OCI-LY1 (cell line): ENCODE measurements at regions not wholly inside any gene's neighbourhood (a gene's known extent, or its start where the extent isn't known, plus 50 kb on each side); places are given as distances from the start of the nearest gene placed in this dataset.

Source experiments
- H2AFZ ChIP-seq: fragments of 200-600 bp; sonication (generic), shearing (Covaris generic); 2 replicates; pipeline ENCODE4 v1.6.0; 2014; ENCODE audit warnings: antibody characterized with exemption, mild to moderate bottlenecking, low read length
- H3F3A ChIP-seq: fragments of 200-600 bp; sonication (generic), shearing (Covaris generic); 2 replicates; pipeline ENCODE4 v1.6.0; 2014; ENCODE audit warnings: mild to moderate bottlenecking, antibody characterized with exemption, low read length, moderate library complexity; ENCODE audit not compliant: insufficient read depth
- H3K27ac ChIP-seq: fragments of 200-600 bp; sonication (generic); 2 replicates; pipeline ENCODE4 v1.5.1; 2014; ENCODE audit warnings: low read length, mixed run types, mild to moderate bottlenecking, low read depth; ENCODE audit not compliant: poor library complexity, severe bottlenecking
- H3K27me3 ChIP-seq: fragments of 200-600 bp; sonication (generic); 2 replicates; pipeline ENCODE4 v1.6.0; 2014; ENCODE audit warnings: antibody characterized with exemption, mild to moderate bottlenecking, low read length, moderate library complexity; ENCODE audit not compliant: insufficient read depth
- H3K36me3 ChIP-seq: fragments of 200-600 bp; sonication (generic); 2 replicates; pipeline ENCODE4 v1.6.1; 2014; ENCODE audit warnings: mild to moderate bottlenecking, antibody characterized with exemption, low read length, moderate library complexity, mixed read lengths; ENCODE audit not compliant: insufficient read depth
- H3K4me1 ChIP-seq: fragments of 200-600 bp; sonication (generic); 2 replicates; pipeline ENCODE4 v1.5.1; 2014; ENCODE audit warnings: mild to moderate bottlenecking, low read length, moderate library complexity; ENCODE audit not compliant: insufficient read depth, severe bottlenecking
- H3K4me2 ChIP-seq: fragments of 200-600 bp; sonication (generic), shearing (Covaris generic); 2 replicates; pipeline ENCODE4 v1.6.1; 2014; ENCODE audit warnings: low read length
- H3K4me3 ChIP-seq: fragments of 200-600 bp; sonication (generic); 2 replicates; pipeline ENCODE4 v1.5.1; 2014; ENCODE audit warnings: low read length, low read depth, mild to moderate bottlenecking, mixed read lengths; ENCODE audit not compliant: poor library complexity, severe bottlenecking
- H3K79me2 ChIP-seq: fragments of 200-600 bp; shearing (Covaris generic); 2 replicates; pipeline ENCODE4 v1.6.1; 2016; ENCODE audit warnings: mixed run types, low read length, mixed read lengths; ENCODE audit not compliant: insufficient read depth
- H3K9ac ChIP-seq: fragments of 200-600 bp; sonication (generic), shearing (Covaris generic); 2 replicates; pipeline ENCODE4 v1.6.1; 2014; ENCODE audit warnings: mild to moderate bottlenecking, low read length, mixed read lengths
- H3K9me2 ChIP-seq: fragments of 200-600 bp; sonication (generic), shearing (Covaris generic); 2 replicates; pipeline ENCODE4 v1.6.1; 2014; ENCODE audit warnings: low read depth, mild to moderate bottlenecking, low read length, mixed read lengths
- H3K9me3 ChIP-seq: fragments of 200-600 bp; shearing (Covaris generic); 2 replicates; pipeline ENCODE4 v1.6.1; 2014; ENCODE audit warnings: low read length, mixed read lengths
- H4K20me1 ChIP-seq: fragments of 200-600 bp; sonication (generic), shearing (Covaris generic); 2 replicates; pipeline ENCODE4 v1.6.0; 2016; ENCODE audit warnings: mild to moderate bottlenecking, low read length; ENCODE audit not compliant: insufficient read depth
- EZH2 ChIP-seq: fragments of 200-600 bp; sonication (generic), shearing (Covaris generic); IDR thresholded peaks from 2 replicates; pipeline ENCODE4 v1.8.0; 2017; ENCODE audit warnings: borderline replicate concordance, mixed run types, mild to moderate bottlenecking, antibody characterized with exemption, low read length, moderate library complexity, mixed read lengths
- TF ChIP-seq, protein P1 (sequence below): fragments of 200-600 bp; sonication (generic), shearing (Covaris generic); IDR thresholded peaks from 2 replicates; pipeline ENCODE4 v1.5.1; 2017; ENCODE audit warnings: mild to moderate bottlenecking, antibody characterized with exemption, low read length, moderate library complexity, mixed read lengths

DNA sequence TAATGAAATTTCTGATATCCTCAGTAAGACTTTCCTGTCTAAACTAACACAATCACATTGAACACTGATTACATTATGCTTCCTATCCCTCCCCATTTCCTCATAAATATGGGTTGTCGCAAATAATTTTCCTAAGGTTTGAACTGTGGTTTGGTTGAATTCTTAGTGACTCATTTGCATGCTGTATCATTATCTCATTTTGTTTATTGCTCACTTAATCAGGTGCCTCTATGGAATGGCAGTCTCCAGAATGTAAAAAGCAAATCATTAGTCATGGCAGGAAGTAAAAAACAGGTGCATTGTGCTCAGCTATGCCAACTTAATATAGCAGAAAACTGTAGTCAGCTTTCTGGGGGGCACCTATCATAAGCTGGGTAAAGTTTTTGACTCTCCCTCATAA is 216.0 kb upstream of the ZBTB20 start:
- no peaks in the 10 kb centered on the region for H3K9me3 ChIP-seq

DNA sequence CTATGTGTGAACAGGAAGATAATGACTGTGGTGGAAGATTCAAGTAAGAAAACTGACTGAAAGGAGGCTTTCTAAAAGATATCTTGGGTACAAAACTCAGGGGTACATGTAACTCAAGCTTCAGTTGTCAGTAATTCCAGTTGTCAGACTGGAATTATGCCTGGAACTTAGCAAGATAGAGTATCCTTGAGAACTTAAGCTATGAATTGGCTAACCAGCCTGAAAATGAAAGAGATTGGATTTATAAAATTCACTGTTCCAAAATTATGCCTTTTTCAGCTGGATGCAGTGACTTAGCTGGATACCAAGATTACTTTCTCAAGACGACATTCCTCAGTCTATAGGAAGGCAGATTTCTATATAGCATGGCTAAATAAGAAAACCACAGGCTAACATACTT is 221.9 kb upstream of the ZBTB20 start:
- no peaks in the 10 kb centered on the region for H4K20me1 ChIP-seq
- no peak overlapping the region for H3K4me3 ChIP-seq
- no peaks in the 10 kb centered on the region for H3K9me2 ChIP-seq
- H3F3A ChIP-seq: no peaks in the 10 kb centered on the region
- H3K9me3 ChIP-seq: no peaks in the 10 kb centered on the region
- H3K27ac ChIP-seq: no peak overlapping the region
- no peaks in the 10 kb centered on the region for H3K4me1 ChIP-seq
- no peaks in the 10 kb centered on the region for H3K27me3 ChIP-seq
- H2AFZ ChIP-seq: no peak overlapping the region
- H3K4me2 ChIP-seq: no peak overlapping the region
- H3K79me2 ChIP-seq: no peaks in the 10 kb centered on the region
- no peak for TF ChIP-seq EZH2
- TF ChIP-seq, protein P1, sequence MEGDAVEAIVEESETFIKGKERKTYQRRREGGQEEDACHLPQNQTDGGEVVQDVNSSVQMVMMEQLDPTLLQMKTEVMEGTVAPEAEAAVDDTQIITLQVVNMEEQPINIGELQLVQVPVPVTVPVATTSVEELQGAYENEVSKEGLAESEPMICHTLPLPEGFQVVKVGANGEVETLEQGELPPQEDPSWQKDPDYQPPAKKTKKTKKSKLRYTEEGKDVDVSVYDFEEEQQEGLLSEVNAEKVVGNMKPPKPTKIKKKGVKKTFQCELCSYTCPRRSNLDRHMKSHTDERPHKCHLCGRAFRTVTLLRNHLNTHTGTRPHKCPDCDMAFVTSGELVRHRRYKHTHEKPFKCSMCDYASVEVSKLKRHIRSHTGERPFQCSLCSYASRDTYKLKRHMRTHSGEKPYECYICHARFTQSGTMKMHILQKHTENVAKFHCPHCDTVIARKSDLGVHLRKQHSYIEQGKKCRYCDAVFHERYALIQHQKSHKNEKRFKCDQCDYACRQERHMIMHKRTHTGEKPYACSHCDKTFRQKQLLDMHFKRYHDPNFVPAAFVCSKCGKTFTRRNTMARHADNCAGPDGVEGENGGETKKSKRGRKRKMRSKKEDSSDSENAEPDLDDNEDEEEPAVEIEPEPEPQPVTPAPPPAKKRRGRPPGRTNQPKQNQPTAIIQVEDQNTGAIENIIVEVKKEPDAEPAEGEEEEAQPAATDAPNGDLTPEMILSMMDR: no peak
- H3K36me3 ChIP-seq: no peaks in the 10 kb centered on the region
- no peak overlapping the region for H3K9ac ChIP-seq

More for the DNA sequence above, 216.0 kb upstream of the ZBTB20 start:
- H3K4me1 ChIP-seq: no peaks in the 10 kb centered on the region
- no peak overlapping the region for H3K4me3 ChIP-seq
- no peak overlapping the region for H2AFZ ChIP-seq
- no peaks in the 10 kb centered on the region for H3K27me3 ChIP-seq
- H3F3A ChIP-seq: no peaks in the 10 kb centered on the region
- no peak overlapping the region for H3K4me2 ChIP-seq
- H3K9ac ChIP-seq: no peak overlapping the region
- TF ChIP-seq, protein P1: no peak
- TF ChIP-seq EZH2: no peak
- no peaks in the 10 kb centered on the region for H3K9me2 ChIP-seq
- H3K79me2 ChIP-seq: no peaks in the 10 kb centered on the region
- H3K36me3 ChIP-seq: no peaks in the 10 kb centered on the region
- H3K27ac ChIP-seq: no peak overlapping the region
- H4K20me1 ChIP-seq: no peaks in the 10 kb centered on the region

DNA sequence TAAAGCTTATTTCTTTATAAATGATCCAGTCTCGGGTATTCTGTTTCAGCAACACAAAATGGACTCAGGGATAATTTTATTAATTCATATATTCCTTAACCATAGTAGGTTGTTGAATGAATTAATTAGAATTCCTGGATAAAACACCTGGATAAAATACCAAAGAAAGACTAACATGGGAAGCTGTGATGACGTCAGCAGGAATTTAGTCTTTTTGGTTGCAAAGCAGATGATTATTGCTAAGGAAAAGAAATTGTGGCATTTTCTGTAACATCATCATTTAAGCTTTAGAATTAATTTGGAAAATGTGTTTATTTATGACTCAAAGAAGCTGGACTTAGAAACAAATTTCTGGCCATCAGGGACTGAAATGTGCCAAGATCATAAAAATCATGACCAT is 228.3 kb upstream of the ZBTB20 start:
- Histone ChIP-seq H3K4me3 (no peak overlapping the region), H3K79me2 (no peaks in the 10 kb centered on the region), H3K9me3 (no peaks in the 10 kb centered on the region)

More for the DNA sequence above, 228.3 kb upstream of the ZBTB20 start:
- Histone ChIP-seq H3K9me2 (no peaks in the 10 kb centered on the region), H3K27me3 (no peaks in the 10 kb centered on the region), H3K4me1 (no peaks in the 10 kb centered on the region), H4K20me1 (no peaks in the 10 kb centered on the region), H3K27ac (no peak overlapping the region), H2AFZ (no peak overlapping the region), H3K9ac (no peak overlapping the region), H3F3A (no peaks in the 10 kb centered on the region), H3K36me3 (no peaks in the 10 kb centered on the region), H3K4me2 (no peak overlapping the region)
- TF ChIP-seq, protein P1: no peak
- TF ChIP-seq EZH2: no peak
